DND-41 (cell line): ENCODE measurements at regions not wholly inside any gene's neighbourhood (a gene's known extent, or its start where the extent isn't known, plus 50 kb on each side); places are given as distances from the start of the nearest gene placed in this dataset.

Experiments
- EZH2 ChIP-seq: IDR thresholded peaks from 3 replicates; pipeline ENCODE4 v1.6.1; 2012; ENCODE audit warnings: borderline replicate concordance, low read depth, mild to moderate bottlenecking, moderate library complexity, low read length, inconsistent platforms; ENCODE audit not compliant: severe bottlenecking
- TF ChIP-seq, protein P1 (sequence below): IDR thresholded peaks from 2 replicates; pipeline ENCODE4 v1.5.1; 2012; ENCODE audit warnings: borderline replicate concordance, low read length, moderate library complexity, mild to moderate bottlenecking; ENCODE audit not compliant: poor library complexity, severe bottlenecking; ENCODE audit errors: extremely low read depth

DNA sequence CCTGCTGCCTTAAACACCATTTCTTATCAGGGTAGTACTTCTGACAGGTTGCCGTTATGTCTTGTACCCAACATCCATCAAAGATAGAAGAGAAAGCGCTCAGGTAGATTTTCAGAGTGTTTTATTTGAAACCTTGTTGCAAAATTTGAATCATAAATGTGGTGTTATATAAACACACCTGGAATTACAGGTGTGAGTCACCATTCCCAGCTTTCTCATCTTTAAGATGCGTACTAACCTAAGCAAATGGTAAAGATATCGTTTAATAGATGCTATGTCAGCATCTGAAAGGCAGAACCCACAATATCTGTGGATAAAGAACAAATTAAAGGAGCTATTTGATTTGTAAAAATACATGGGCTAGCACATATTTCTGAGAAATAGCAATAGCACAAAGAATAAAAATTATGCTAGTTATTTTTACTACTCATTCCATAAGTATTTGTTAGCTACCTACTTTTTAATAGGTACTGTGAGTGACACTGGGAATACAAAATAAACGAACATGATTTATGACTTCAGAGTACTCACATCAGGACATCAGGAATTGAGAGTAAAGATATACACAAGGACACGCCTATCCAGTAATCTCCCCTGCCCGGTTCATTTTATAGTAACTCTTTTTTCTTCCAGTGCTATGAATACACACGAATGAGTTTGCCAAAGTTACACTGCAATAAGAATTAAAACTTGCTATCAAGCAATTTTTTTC is 193.8 kb downstream of the RBM43 start:
- TF ChIP-seq, protein P1, sequence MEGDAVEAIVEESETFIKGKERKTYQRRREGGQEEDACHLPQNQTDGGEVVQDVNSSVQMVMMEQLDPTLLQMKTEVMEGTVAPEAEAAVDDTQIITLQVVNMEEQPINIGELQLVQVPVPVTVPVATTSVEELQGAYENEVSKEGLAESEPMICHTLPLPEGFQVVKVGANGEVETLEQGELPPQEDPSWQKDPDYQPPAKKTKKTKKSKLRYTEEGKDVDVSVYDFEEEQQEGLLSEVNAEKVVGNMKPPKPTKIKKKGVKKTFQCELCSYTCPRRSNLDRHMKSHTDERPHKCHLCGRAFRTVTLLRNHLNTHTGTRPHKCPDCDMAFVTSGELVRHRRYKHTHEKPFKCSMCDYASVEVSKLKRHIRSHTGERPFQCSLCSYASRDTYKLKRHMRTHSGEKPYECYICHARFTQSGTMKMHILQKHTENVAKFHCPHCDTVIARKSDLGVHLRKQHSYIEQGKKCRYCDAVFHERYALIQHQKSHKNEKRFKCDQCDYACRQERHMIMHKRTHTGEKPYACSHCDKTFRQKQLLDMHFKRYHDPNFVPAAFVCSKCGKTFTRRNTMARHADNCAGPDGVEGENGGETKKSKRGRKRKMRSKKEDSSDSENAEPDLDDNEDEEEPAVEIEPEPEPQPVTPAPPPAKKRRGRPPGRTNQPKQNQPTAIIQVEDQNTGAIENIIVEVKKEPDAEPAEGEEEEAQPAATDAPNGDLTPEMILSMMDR, result no peak
- TF ChIP-seq EZH2, result no peak
